DMS 273 treated with DMSO at 0.1 percent for 48 hours (cell line): ENCODE measurements at regions not wholly inside any gene's neighbourhood (a gene's known extent, or its start where the extent isn't known, plus 50 kb on each side); places are given as distances from the start of the nearest gene placed in this dataset.

ENCODE experiments used
- DNase-seq: peaks from one replicate; lab custom pipeline; 2025; lab: John Stamatoyannopoulos, UW

- DNase-seq: peak; percentile 98
Measured at GRCh38 chr18:57915865-57916582, 112.9 kb upstream of the ATP8B1 start.

DNA sequence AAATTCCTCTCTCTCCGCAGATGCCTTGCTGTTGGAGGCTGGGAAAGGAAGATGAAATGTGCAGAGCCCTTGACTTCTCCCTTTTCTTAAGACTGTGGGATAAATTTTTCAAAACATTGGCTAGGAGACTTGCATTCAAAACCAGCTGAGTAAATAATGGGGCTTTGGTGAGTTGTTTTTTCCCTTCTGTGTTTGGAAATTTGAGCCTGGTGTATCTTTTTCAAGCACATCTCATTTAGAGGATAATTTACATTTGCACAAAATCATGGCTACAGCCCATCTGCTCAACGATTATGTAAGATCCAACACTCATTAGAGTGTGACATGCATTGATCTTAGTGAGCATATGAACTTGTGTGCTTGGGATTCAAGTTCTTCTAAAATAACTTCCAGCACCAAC is 112.1 kb upstream of the ATP8B1 start:
- DNase-seq: peak; percentile 94

DNA sequence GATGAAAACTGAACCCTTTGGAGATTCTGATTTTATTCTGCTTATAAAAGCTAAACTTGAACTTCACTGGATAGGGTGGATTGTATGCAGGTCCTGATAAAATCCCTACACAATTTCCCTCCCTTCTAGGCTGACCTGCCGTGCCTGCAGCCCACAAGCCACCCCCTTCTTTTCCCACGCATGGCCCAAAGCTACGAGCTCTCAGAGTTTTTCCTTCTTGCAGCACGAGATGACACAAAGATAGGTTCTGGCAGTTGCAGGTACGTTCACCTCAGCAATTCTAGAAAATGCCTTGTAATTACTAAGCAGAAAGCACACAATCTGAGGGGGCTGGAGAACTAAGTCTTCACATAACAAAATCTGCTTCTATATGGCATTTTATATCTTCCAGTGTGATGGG is 110.6 kb upstream of the ATP8B1 start:
- DNase-seq: no peak

DNA sequence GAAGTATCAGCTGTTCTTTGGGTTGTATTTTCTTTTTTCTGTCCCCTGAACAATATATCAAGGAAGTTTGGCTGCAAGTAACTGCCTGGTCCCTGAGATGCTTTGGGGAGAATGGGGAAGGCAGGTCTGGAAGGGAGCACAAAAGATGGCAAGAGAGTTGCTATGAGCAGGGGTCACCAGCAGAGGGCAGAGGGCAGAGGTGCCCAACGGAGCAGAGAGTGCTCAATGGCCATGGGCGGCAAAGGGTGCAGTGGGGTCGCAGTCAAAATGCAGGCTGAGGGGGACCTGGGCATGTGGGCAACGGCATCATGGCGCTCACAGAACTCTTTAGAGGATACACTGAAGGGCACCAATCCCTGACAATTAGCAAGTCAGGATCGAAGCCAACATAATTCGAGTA is 107.7 kb upstream of the ATP8B1 start:
- DNase-seq: no peak

DNA sequence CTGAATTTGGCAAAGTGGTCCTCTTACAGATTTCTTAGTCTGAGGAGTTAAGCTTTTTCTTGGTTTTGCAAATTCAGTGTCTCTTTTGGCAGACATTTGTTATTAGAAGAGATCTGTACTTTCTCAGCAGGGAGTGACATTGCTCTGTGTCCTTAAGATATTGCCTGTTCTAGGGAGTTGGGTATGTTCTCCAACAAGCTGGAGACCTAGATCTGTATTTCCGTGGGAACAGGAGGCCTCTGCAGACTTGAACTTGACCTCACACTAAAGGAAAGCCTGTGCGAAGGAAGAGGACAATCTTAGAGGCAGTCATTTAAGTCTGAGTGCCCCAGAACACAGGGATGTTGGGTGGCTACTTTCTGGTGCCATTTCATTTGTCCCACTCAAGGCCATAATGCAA is 107.0 kb upstream of the ATP8B1 start:
- DNase-seq: no peak

DNA sequence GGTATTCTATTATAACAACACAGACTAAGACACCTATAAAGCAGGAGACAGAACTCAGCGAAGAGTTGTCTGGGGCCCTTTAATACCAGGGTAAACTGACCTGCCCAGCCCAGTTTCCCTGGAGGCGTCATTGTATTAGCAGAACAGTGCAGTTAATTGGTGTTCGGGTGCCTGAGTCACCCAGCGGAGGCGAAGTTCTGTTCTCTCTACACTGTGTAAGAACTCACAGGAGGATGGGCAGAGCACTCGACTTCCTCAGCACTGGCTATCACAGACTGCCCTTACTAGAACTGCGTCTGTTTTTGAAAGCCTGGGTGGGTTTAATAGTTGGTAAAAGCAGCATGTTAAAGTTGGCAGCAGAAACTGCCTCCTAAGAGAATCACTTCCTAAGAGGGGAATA is 106.5 kb upstream of the ATP8B1 start:
- DNase-seq: no peak

DNA sequence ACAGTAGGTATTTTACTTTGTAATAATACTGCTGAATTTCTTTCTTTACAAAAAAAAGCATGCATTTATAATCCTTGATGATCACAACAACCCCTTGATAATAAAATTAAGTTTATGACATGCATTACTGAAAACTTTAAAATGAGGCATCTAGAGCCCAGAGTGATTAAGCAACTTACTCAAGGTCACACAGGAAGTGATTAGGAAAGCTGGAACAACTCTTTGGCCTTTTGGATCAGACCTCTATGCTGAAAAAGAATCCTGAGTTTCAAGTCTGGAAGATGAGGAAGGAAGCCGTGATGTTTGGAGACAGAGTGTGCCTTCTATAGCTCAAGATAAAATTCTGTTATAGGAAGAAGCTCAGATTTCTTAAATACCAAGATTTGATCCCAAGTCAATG is 105.0 kb upstream of the ATP8B1 start:
- no peak for DNase-seq

- DNase-seq: no peak
Measured at GRCh38 chr18:57907550-57907949, 104.4 kb upstream of the ATP8B1 start.

DNA sequence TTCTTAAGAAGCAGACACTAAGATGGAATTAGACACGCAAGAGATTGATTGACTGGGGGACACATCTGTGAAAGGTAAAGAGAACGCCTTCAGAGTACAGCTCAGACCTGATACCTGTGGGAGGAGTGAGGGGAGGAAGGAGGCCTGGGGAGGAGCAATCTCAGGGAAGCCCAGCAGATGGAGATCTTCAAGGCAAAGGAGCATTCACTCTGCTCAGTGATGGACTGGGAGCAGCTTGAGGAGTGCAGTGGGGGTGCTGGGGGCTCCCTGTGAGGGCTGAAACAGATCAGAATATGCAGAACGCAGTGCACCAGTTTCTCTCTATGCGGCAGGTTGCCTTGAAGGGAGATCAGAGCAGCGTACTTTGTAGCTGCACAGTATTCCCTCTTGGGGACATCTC is 103.7 kb upstream of the ATP8B1 start:
- DNase-seq: no peak

GRCh38 chr18:57904535-57904934 is 101.4 kb upstream of the ATP8B1 start:
- no peak for DNase-seq

- no peak for DNase-seq
Measured at GRCh38 chr18:57902721-57903120, 99.6 kb upstream of the ATP8B1 start.

DNA sequence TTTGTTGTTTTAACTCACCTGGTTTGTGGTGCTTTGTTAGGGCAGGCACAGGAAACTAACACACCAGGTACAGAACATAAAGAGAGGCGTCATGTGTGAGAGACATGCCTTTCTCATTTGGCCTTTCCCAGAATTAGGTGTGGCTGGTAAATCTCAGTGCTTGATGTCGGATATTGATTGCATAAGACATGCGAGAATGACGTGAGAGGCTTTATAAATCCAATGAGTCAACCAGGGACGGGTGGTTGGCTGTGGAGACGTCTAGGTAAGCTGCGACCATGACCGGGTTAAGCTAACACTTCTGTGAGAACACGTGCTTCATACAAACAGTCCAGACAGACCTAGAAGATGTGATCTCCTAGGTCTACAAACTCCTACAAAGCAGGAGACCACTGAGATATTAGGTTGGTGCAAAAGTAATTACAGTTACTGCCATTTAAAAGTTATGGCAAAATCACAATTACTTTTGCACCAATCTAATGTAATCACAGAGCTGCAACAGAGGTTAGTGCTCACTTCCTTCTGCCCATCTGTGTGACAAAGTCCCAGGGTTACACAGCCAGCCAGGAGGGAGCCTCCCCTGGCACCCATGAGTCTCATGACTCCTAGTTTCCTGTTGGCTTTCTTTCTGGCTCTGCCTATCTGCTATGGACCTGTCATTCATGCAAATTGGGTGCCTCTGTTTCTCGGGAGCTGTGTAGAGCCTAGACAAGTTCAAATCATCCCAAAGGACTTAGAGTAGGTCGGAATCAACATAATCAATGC is 98.9 kb upstream of the ATP8B1 start:
- no peak for DNase-seq

- DNase-seq: no peak
Measured at GRCh38 chr18:57900906-57901435, 97.9 kb upstream of the ATP8B1 start.

- peak; percentile 80 for DNase-seq
Measured at GRCh38 chr18:57898506-57899124, 95.5 kb upstream of the ATP8B1 start.

DNA sequence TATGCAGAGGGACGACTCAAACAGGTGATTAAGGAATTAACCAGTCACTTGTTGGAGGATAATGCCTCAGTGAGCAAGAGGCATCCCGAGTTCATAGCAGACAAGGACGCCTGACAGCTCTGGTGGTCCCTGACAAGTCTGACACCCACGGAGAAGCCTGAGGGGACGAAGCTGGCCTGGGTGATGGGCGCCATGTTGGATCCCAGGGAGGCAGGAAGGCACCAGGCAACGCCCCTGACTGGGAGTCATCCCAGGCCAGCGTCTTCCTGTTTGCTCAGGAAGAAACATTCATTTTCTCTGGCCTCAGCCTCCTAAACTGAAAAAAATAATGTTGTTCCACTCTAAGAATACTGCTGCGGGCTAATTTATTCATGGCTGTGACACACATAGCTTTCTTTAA is 92.1 kb upstream of the ATP8B1 start:
- no peak for DNase-seq

GRCh38 chr18:57891707-57892391 is 88.7 kb upstream of the ATP8B1 start:
- no peak for DNase-seq

GRCh38 chr18:57890266-57890665 is 87.2 kb upstream of the ATP8B1 start:
- no peak for DNase-seq

- DNase-seq: no peak
Measured at GRCh38 chr18:57889841-57890240, 86.7 kb upstream of the ATP8B1 start.

- DNase-seq: no peak
Measured at GRCh38 chr18:57887543-57888383, 84.6 kb upstream of the ATP8B1 start.

DNA sequence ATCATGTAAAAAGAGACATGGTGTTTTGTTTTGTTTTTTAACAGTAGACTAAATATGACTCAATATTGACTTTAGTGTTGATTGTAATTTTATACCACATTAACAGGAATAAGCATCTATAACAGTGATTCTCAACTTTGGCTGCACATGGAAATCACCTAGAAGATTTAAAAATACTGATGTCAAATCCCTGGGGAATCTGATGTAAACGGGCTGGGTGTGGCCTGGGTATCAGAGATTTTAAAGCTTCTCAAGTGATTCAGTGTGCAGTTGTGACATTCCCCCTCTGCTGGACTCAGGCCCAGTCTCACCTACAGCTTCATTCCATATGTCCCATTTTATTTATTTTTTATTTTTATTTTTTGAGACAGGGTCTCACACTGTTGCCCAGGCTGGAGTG is 82.8 kb upstream of the ATP8B1 start:
- DNase-seq: no peak

DNA sequence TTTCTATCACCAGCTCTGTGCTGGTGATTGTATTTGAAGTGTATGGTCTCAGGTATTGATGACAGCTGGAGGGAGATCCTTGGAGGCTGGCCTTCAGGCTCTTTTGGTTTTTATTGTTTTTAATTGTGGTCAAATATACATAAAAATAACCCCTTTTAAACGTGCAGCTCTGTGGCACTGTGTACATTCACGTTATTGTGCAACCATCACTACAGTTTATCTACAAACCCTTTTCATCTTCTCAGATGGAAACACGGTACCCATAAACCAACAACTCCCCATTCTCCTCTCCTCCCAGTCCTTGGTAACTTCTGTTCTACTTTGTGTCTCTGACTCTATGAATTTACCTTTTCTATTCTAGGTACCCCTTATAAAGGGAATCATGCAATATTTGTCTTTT is 79.3 kb upstream of the ATP8B1 start:
- DNase-seq: no peak
